GM23248 (cell line): ENCODE measurements at regions not wholly inside any gene's neighbourhood (a gene's known extent, or its start where the extent isn't known, plus 50 kb on each side); places are given as distances from the start of the nearest gene placed in this dataset.

Source experiments
- DNase-seq: peaks from one replicate; pipeline ENCODE4 v3.0.0-alpha.2; 2015
- H2AFZ ChIP-seq: fragments of 200-600 bp; sonication (generic); 2 replicates; pipeline ENCODE4 v1.6.1; 2016; ENCODE audit warnings: antibody characterized with exemption
- H3F3A ChIP-seq: fragments of 200-600 bp; sonication (generic); 2 replicates; pipeline ENCODE4 v1.6.1; 2016; ENCODE audit warnings: mild to moderate bottlenecking, antibody characterized with exemption, mixed run types; ENCODE audit not compliant: insufficient read depth
- H3K27ac ChIP-seq: fragments of 200-600 bp; sonication (generic); 2 replicates; pipeline ENCODE4 v1.5.1; 2016; ENCODE audit warnings: mild to moderate bottlenecking
- H3K27me3 ChIP-seq: fragments of 200-600 bp; sonication (generic); replicated peaks from 2 replicates; pipeline ENCODE4 v1.6.1; 2016; ENCODE audit warnings: mild to moderate bottlenecking; ENCODE audit not compliant: insufficient read depth
- H3K36me3 ChIP-seq: fragments of 200-600 bp; sonication (generic); 2 replicates; pipeline ENCODE4 v1.6.1; 2016; ENCODE audit warnings: low read depth, mild to moderate bottlenecking
- H3K4me1 ChIP-seq: fragments of 200-600 bp; sonication (generic); 2 replicates; pipeline ENCODE4 v1.6.1; 2016; ENCODE audit warnings: mild to moderate bottlenecking; ENCODE audit not compliant: insufficient read depth
- H3K4me2 ChIP-seq: fragments of 200-600 bp; sonication (generic); one replicate; pipeline ENCODE4 v1.6.1; 2016; ENCODE audit warnings: mild to moderate bottlenecking; ENCODE audit not compliant: unreplicated experiment
- H3K4me3 ChIP-seq: fragments of 200-600 bp; sonication (generic); 2 replicates; pipeline ENCODE4 v1.5.1; 2016; ENCODE audit warnings: mild to moderate bottlenecking
- H3K79me2 ChIP-seq: fragments of 200-600 bp; sonication (generic); 2 replicates; pipeline ENCODE4 v1.6.1; 2016; ENCODE audit warnings: mild to moderate bottlenecking; ENCODE audit not compliant: insufficient read depth
- H3K9ac ChIP-seq: fragments of 200-600 bp; sonication (generic); 2 replicates; pipeline ENCODE4 v1.6.1; 2016; ENCODE audit warnings: mild to moderate bottlenecking
- H3K9me2 ChIP-seq: fragments of 200-600 bp; sonication (generic); 2 replicates; pipeline ENCODE4 v1.6.1; 2016; ENCODE audit warnings: mixed run types, mild to moderate bottlenecking, moderate library complexity; ENCODE audit not compliant: insufficient read depth
- H3K9me3 ChIP-seq: fragments of 200-600 bp; sonication (generic); one replicate; pipeline ENCODE4 v1.6.1; 2017; ENCODE audit warnings: low read depth
- H4K20me1 ChIP-seq: fragments of 200-600 bp; sonication (generic); 2 replicates; pipeline ENCODE4 v1.6.0; 2016; ENCODE audit not compliant: insufficient read depth
- EZH2 ChIP-seq: fragments of 200-600 bp; sonication (generic); IDR thresholded peaks from 2 replicates; pipeline ENCODE4 v1.6.1; 2018; ENCODE audit warnings: antibody characterized with exemption, mild to moderate bottlenecking; ENCODE audit not compliant: insufficient read depth, poor library complexity, severe bottlenecking
- EZH2phosphoT487 ChIP-seq: fragments of 200-600 bp; sonication (generic); IDR thresholded peaks from 2 replicates; pipeline ENCODE4 v1.6.1; 2018; ENCODE audit warnings: antibody characterized with exemption, moderate library complexity, mild to moderate bottlenecking, low read depth; ENCODE audit not compliant: insufficient read depth
- WGBS, 2 experiments: methylation state at CpG; one replicate each; pipeline ENCODE4 v1.1.6; 2015 to 2017; ENCODE audit warnings: low lambda C conversion rate in 2 of 2, low coverage in 1 of 2; ENCODE audit errors: missing lambda C conversion rate in 2 of 2; 5-methylcytosine and 5-hydroxymethylcytosine counted together
- in situ Hi-C: fragments of 300-500 bp; cut with MboI; formaldehyde crosslinking; loops from 2 replicates; pipeline ENCODE4 v1.15.0; 2020

- H3K9ac ChIP-seq: no peak overlapping the region
- no peak overlapping the region for H3K4me2 ChIP-seq
- no peaks in the 10 kb centered on the region for H3F3A ChIP-seq
- no peak overlapping the region for H3K4me3 ChIP-seq
- no peak overlapping the region for H2AFZ ChIP-seq
- DNase-seq: no peak
- H3K9me3 ChIP-seq: no peaks in the 10 kb centered on the region
- no peak overlapping the region for H3K27ac ChIP-seq
- no peaks in the 10 kb centered on the region for H3K9me2 ChIP-seq
- in situ Hi-C loops: no loop called here
- H4K20me1 ChIP-seq: no peaks in the 10 kb centered on the region
- no peaks in the 10 kb centered on the region for H3K4me1 ChIP-seq
- no peak for TF ChIP-seq EZH2phosphoT487
- no peak for TF ChIP-seq EZH2
- H3K79me2 ChIP-seq: no peaks in the 10 kb centered on the region
- H3K36me3 ChIP-seq: no peaks in the 10 kb centered on the region
- H3K27me3 ChIP-seq: no peaks in the 10 kb centered on the region
- 53 to 59% methylated on average over 9 to 11 of the region's 11 CpGs for WGBS, 2 experiments
Measured at GRCh38 chr19:32252333-32252669, 93.1 kb upstream of the ZNF507 start.

GRCh38 chr19:32253683-32254508 lies 91.5 kb upstream of the ZNF507 start:
- no peaks in the 10 kb centered on the region for H3K27me3 ChIP-seq
- H3F3A ChIP-seq: no peaks in the 10 kb centered on the region
- no peaks in the 10 kb centered on the region for H3K79me2 ChIP-seq
- no peak overlapping the region for H3K27ac ChIP-seq
- in situ Hi-C loops: no loop called here
- H3K36me3 ChIP-seq: no peaks in the 10 kb centered on the region
- DNase-seq: no peak
- no peak for TF ChIP-seq EZH2
- no peak for TF ChIP-seq EZH2phosphoT487
- no peak overlapping the region for H3K9ac ChIP-seq
- H3K4me2 ChIP-seq: no peak overlapping the region
- H2AFZ ChIP-seq: no peak overlapping the region
- no peaks in the 10 kb centered on the region for H4K20me1 ChIP-seq
- H3K9me3 ChIP-seq: no peaks in the 10 kb centered on the region
- H3K4me3 ChIP-seq: no peak overlapping the region
- no peaks in the 10 kb centered on the region for H3K4me1 ChIP-seq
- H3K9me2 ChIP-seq: no peaks in the 10 kb centered on the region
- 54 to 57% methylated on average over 29 to 30 of the region's 30 CpGs for WGBS, 2 experiments

- no peaks in the 10 kb centered on the region for H3K36me3 ChIP-seq
- no peaks in the 10 kb centered on the region for H3K9me2 ChIP-seq
- no peaks in the 10 kb centered on the region for H3K9me3 ChIP-seq
- no peak overlapping the region for H3K9ac ChIP-seq
- H3F3A ChIP-seq: no peaks in the 10 kb centered on the region
- no peak for DNase-seq
- H2AFZ ChIP-seq: no peak overlapping the region
- H3K27ac ChIP-seq: no peak overlapping the region
- no peak overlapping the region for H3K4me2 ChIP-seq
- no peak overlapping the region for H3K4me3 ChIP-seq
- no peaks in the 10 kb centered on the region for H3K4me1 ChIP-seq
- H3K27me3 ChIP-seq: no peaks in the 10 kb centered on the region
- TF ChIP-seq EZH2phosphoT487 (no peak), EZH2 (no peak)
- WGBS, 2 experiments: 53 to 55% methylated on average over 6 of the region's 6 CpGs
- in situ Hi-C loops: no loop called here
- H3K79me2 ChIP-seq: no peaks in the 10 kb centered on the region
- H4K20me1 ChIP-seq: no peaks in the 10 kb centered on the region
Measured at GRCh38 chr19:32254509-32254890, 90.9 kb upstream of the ZNF507 start.

GRCh38 chr19:32255536-32256295 lies 89.7 kb upstream of the ZNF507 start:
- no peak overlapping the region for H3K9ac ChIP-seq
- no peaks in the 10 kb centered on the region for H3K79me2 ChIP-seq
- no peak for TF ChIP-seq EZH2
- no peak for TF ChIP-seq EZH2phosphoT487
- no peak for DNase-seq
- H3K9me3 ChIP-seq: no peaks in the 10 kb centered on the region
- no peaks in the 10 kb centered on the region for H3K4me1 ChIP-seq
- H2AFZ ChIP-seq: no peak overlapping the region
- no peaks in the 10 kb centered on the region for H3K36me3 ChIP-seq
- no peak overlapping the region for H3K27ac ChIP-seq
- no peaks in the 10 kb centered on the region for H3F3A ChIP-seq
- in situ Hi-C loops: no loop called here
- 28 to 31% methylated on average over 8 of the region's 8 CpGs for WGBS, 2 experiments
- H4K20me1 ChIP-seq: no peaks in the 10 kb centered on the region
- no peak overlapping the region for H3K4me3 ChIP-seq
- no peak overlapping the region for H3K4me2 ChIP-seq
- H3K9me2 ChIP-seq: no peaks in the 10 kb centered on the region
- H3K27me3 ChIP-seq: no peaks in the 10 kb centered on the region
